H1 (cell line): ENCODE measurements at regions not wholly inside any gene's neighbourhood (a gene's known extent, or its start where the extent isn't known, plus 50 kb on each side); places are given as distances from the start of the nearest gene placed in this dataset.

Experiments
- CTCF ChIA-PET: fragments of 300-600 bp; sonication (Branson Sonifier 250); formaldehyde crosslinking; loops from one replicate; lab custom pipeline; 2021; ENCODE audit not compliant: partially characterized antibody; lab: Charles Lee
- POLR2A ChIA-PET: fragments of 300-600 bp; sonication (Branson Sonifier 250); formaldehyde crosslinking; loops from one replicate; lab custom pipeline; 2021; ENCODE audit warnings: inconsistent platforms; ENCODE audit not compliant: partially characterized antibody; lab: Charles Lee
- DNase-seq, 2 experiments: peaks; one replicate each; pipeline versions ENCODE4 v3.0.0 to v3.0.0-alpha.2; 2010 to 2022; ENCODE audit warnings: low spot score in 2 of 2, low read depth in 1 of 2, mixed read lengths in 1 of 2
- FAIRE-seq: peaks from 2 replicates; lab custom pipeline; 2011; peaks lifted over from hg19 to GRCh38; lab: Jason Lieb, UNC
- H2AFZ ChIP-seq: 2 replicates; pipeline ENCODE4 v1.8.1; 2012; ENCODE audit warnings: low read length, inconsistent platforms
- H2AK5ac ChIP-seq: 2 replicates; pipeline ENCODE4 v1.6.1; 2013; ENCODE audit warnings: low read depth, low read length
- H2BK120ac ChIP-seq: replicated peaks from 2 replicates; pipeline ENCODE3; 2013; ENCODE audit warnings: low read depth, low read length, inconsistent platforms
- H2BK12ac ChIP-seq: 2 replicates; pipeline ENCODE4 v1.6.1; 2013; ENCODE audit warnings: low read depth, low read length
- H2BK15ac ChIP-seq: 2 replicates; pipeline ENCODE4 v1.6.1; 2013; ENCODE audit warnings: low read length
- H2BK20ac ChIP-seq: 2 replicates; pipeline ENCODE4 v1.6.1; 2013; ENCODE audit warnings: low read length
- H2BK5ac ChIP-seq: 2 replicates; pipeline ENCODE4 v1.6.1; 2013; ENCODE audit warnings: low read depth, low read length
- H3K14ac ChIP-seq: 2 replicates; pipeline ENCODE4 v1.6.1; 2013; ENCODE audit warnings: inconsistent platforms; ENCODE audit not compliant: insufficient read length
- H3K18ac ChIP-seq: 2 replicates; pipeline ENCODE4 v1.6.1; 2013; ENCODE audit warnings: low read length; ENCODE audit errors: extremely low read depth
- H3K23ac ChIP-seq: 2 replicates; pipeline ENCODE4 v1.6.1; 2013; ENCODE audit warnings: inconsistent platforms; ENCODE audit not compliant: insufficient read length
- H3K23me2 ChIP-seq: 2 replicates; pipeline ENCODE4 v1.6.1; 2013; ENCODE audit warnings: low read depth, low read length
- H3K27ac ChIP-seq: 2 replicates; pipeline ENCODE4 v1.6.1; 2011; ENCODE audit warnings: low read depth, low read length, inconsistent platforms
- H3K27me3 ChIP-seq, 4 experiments: replicated peaks in 1 of 4; 1 replicate in 1 of 4; 2 replicates in 3 of 4; pipeline versions ENCODE4 v1.6.1 to v1.8.1; 2011 to 2013; ENCODE audit warnings: low read length in 3 of 4, mild to moderate bottlenecking in 3 of 4, inconsistent platforms in 2 of 4, mixed read lengths in 2 of 4, moderate library complexity in 1 of 4; ENCODE audit not compliant: control insufficient read depth in 3 of 4, insufficient read depth in 3 of 4; ENCODE audit errors: extremely low read depth in 1 of 4
- H3K36me3 ChIP-seq, 4 experiments: 2 replicates each; pipeline versions ENCODE4 v1.6.1 to v1.8.1; 2011 to 2013; ENCODE audit warnings: mild to moderate bottlenecking in 4 of 4, low read length in 3 of 4, moderate library complexity in 2 of 4, control low read depth in 1 of 4, inconsistent platforms in 1 of 4; ENCODE audit not compliant: insufficient read depth in 4 of 4, control insufficient read depth in 2 of 4
- H3K4ac ChIP-seq: replicated peaks from 2 replicates; pipeline ENCODE3; 2013; ENCODE audit warnings: low read length, low read depth, mixed read lengths, inconsistent platforms; ENCODE audit not compliant: insufficient read length
- H3K4me1 ChIP-seq, 4 experiments: replicated peaks in 1 of 4; 1 replicate in 1 of 4; 2 replicates in 3 of 4; pipeline versions ENCODE4 v1.6.1 to v1.8.1; 2011 to 2013; ENCODE audit warnings: low read length in 3 of 4, inconsistent platforms in 2 of 4, mixed read lengths in 1 of 4; ENCODE audit not compliant: insufficient read depth in 4 of 4, control insufficient read depth in 3 of 4
- H3K4me2 ChIP-seq, 2 experiments: 2 replicates each; pipeline versions ENCODE4 v1.6.1 to v1.8.1; 2011 to 2013; ENCODE audit warnings: low read depth in 2 of 2, low read length in 2 of 2, control low read depth in 1 of 2, inconsistent platforms in 1 of 2, mild to moderate bottlenecking in 1 of 2; ENCODE audit not compliant: insufficient read depth in 1 of 2
- H3K4me3 ChIP-seq, 4 experiments: fragments of 200-600, 300-600 bp in 1 of 4; sonication (generic), shearing (Covaris generic), sonication (Bioruptor Twin) in 1 of 4; 2 replicates each; pipeline versions ENCODE4 v1.5.1 to v1.8.1; 2011 to 2016; ENCODE audit warnings: low read length in 4 of 4, low read depth in 3 of 4, control low read depth in 2 of 4, inconsistent platforms in 2 of 4, mild to moderate bottlenecking in 2 of 4, mixed read lengths in 1 of 4, moderate library complexity in 1 of 4; ENCODE audit not compliant: insufficient read depth in 2 of 4; ENCODE audit errors: extremely low read depth in 1 of 4
- H3K56ac ChIP-seq: replicated peaks from 2 replicates; pipeline ENCODE3; 2013; ENCODE audit warnings: low read depth, mild to moderate bottlenecking, mixed read lengths, low read length, inconsistent platforms; ENCODE audit not compliant: insufficient read length
- H3K79me1 ChIP-seq: 2 replicates; pipeline ENCODE4 v1.6.1; 2013; ENCODE audit warnings: low read depth, low read length, control low read depth
- H3K79me2 ChIP-seq, 2 experiments: 2 replicates each; pipeline versions ENCODE4 v1.6.1 to v1.8.1; 2012 to 2013; ENCODE audit warnings: low read length in 2 of 2, mild to moderate bottlenecking in 2 of 2, inconsistent platforms in 1 of 2; ENCODE audit not compliant: insufficient read depth in 2 of 2, control insufficient read depth in 1 of 2
- H3K9ac ChIP-seq, 4 experiments: replicated peaks in 1 of 4; 1 replicate in 1 of 4; 2 replicates in 3 of 4; pipeline versions ENCODE4 v1.6.1 to v1.8.1; 2011 to 2013; ENCODE audit warnings: low read depth in 3 of 4, low read length in 3 of 4, control low read depth in 2 of 4, mild to moderate bottlenecking in 2 of 4, moderate library complexity in 2 of 4, inconsistent platforms in 1 of 4; ENCODE audit errors: extremely low read depth in 1 of 4
- H3K9me3 ChIP-seq, 2 experiments: 2 replicates each; pipeline versions ENCODE4 v1.6.1 to v1.8.1; 2012 to 2013; ENCODE audit warnings: mild to moderate bottlenecking in 2 of 2, moderate library complexity in 2 of 2, control low read depth in 1 of 2, inconsistent platforms in 1 of 2, low read depth in 1 of 2, low read length in 1 of 2, mixed read lengths in 1 of 2; ENCODE audit not compliant: insufficient read depth in 2 of 2
- H4K20me1 ChIP-seq, 2 experiments: replicated peaks in 1 of 2; 2 replicates each; pipeline versions ENCODE3 to v1.8.1; 2011 to 2013; ENCODE audit warnings: inconsistent platforms in 2 of 2, low read length in 2 of 2, mild to moderate bottlenecking in 1 of 2; ENCODE audit not compliant: insufficient read depth in 2 of 2, control insufficient read depth in 1 of 2
- H4K5ac ChIP-seq: 2 replicates; pipeline ENCODE4 v1.6.1; 2013; ENCODE audit warnings: low read length, low read depth, mixed read lengths, inconsistent platforms; ENCODE audit not compliant: insufficient read length
- H4K8ac ChIP-seq: 2 replicates; pipeline ENCODE4 v1.8.0; 2013; ENCODE audit warnings: mild to moderate bottlenecking, moderate library complexity, low read length, inconsistent platforms; ENCODE audit not compliant: insufficient read depth; ENCODE audit errors: extremely low read depth
- H4K91ac ChIP-seq: replicated peaks from 2 replicates; pipeline ENCODE3; 2013; ENCODE audit warnings: low read length, mixed read lengths, inconsistent platforms; ENCODE audit not compliant: insufficient read length
- KDM4A ChIP-seq: IDR thresholded peaks from one replicate; pipeline ENCODE4 v1.7.1; 2012; ENCODE audit warnings: low read depth, mild to moderate bottlenecking, moderate library complexity, low read length, inconsistent platforms; ENCODE audit not compliant: severe bottlenecking
- MAX ChIP-seq: IDR thresholded peaks from 2 replicates; pipeline ENCODE4 v1.6.1; 2012; ENCODE audit warnings: inconsistent platforms
- SAP30 ChIP-seq: fragments of 300-600 bp; sonication (generic); IDR thresholded peaks from 2 replicates; pipeline ENCODE4 v1.7.1; 2012; ENCODE audit warnings: low read length, moderate library complexity, mild to moderate bottlenecking, inconsistent platforms; ENCODE audit not compliant: insufficient read depth, insufficient replicate concordance
- USF2 ChIP-seq: IDR thresholded peaks from 2 replicates; pipeline ENCODE4 v1.6.1; 2011; ENCODE audit warnings: low read length, improper control_type of control experiment
- WGBS, 2 experiments: shearing (Covaris generic) in 1 of 2; methylation state at CpG; one replicate each; pipeline versions ENCODE4 v1.1.6 to v1.1.7; 2013 to 2015; ENCODE audit warnings: low lambda C conversion rate in 2 of 2, mixed read lengths in 2 of 2, inconsistent platforms in 1 of 2, low coverage in 1 of 2, missing lambda C conversion rate in 1 of 2; ENCODE audit not compliant: insufficient replicate concordance in 2 of 2, insufficient coverage in 1 of 2, insufficient read length in 1 of 2; ENCODE audit errors: extremely low coverage in 1 of 2, missing lambda C conversion rate in 1 of 2; 5-methylcytosine and 5-hydroxymethylcytosine counted together

- 98% methylated on average over 5 of the region's 7 CpGs; no CpG with 5 or more reads in 1 of the 2 experiments for WGBS, 2 experiments
- Histone ChIP-seq H3K56ac (no peak overlapping the region), H3K4ac (no peak overlapping the region), H3K4me3 (no peak overlapping the region), H3K14ac (no peak overlapping the region), H3K36me3 (no peaks in the 10 kb centered on the region), H4K8ac (no peak overlapping the region), H2AK5ac (no peak overlapping the region), H3K4me2 (no peak overlapping the region), H3K9ac (no peak overlapping the region), H4K5ac (no peak overlapping the region), H3K23me2 (no peaks in the 10 kb centered on the region), H3K27ac (no peak overlapping the region), H4K91ac (no peak overlapping the region), H3K9me3 (peaks cover 62 to 95% of the 10 kb centered on the region in 2 experiments), H3K23ac (no peak overlapping the region), H3K79me1 (no peaks in the 10 kb centered on the region), H2BK20ac (no peak overlapping the region), H2BK12ac (no peak overlapping the region), H2BK5ac (no peak overlapping the region), H2AFZ (no peak overlapping the region), H3K79me2 (no peaks in the 10 kb centered on the region), H3K4me1 (no peaks in the 10 kb centered on the region), H2BK15ac (no peak overlapping the region), H4K20me1 (no peaks in the 10 kb centered on the region), H2BK120ac (no peak overlapping the region), H3K18ac (no peak overlapping the region), H3K27me3 (no peaks in the 10 kb centered on the region)
- CTCF ChIA-PET, result no interaction called here
- no peak for FAIRE-seq
- DNase-seq, result no peak
- POLR2A ChIA-PET, result no interaction called here
- no peak for TF ChIP-seq MAX
- no peak for TF ChIP-seq KDM4A
- TF ChIP-seq USF2, result no peak
- TF ChIP-seq SAP30, result no peak
Measured at GRCh38 chr18:14945984-14946383, 198.0 kb downstream of the ANKRD30B start.
